ENCODE measurements at regions not wholly inside any gene's neighbourhood (a gene's known extent, or its start where the extent isn't known, plus 50 kb on each side); places are given as distances from the start of the nearest gene placed in this dataset.

DNA sequence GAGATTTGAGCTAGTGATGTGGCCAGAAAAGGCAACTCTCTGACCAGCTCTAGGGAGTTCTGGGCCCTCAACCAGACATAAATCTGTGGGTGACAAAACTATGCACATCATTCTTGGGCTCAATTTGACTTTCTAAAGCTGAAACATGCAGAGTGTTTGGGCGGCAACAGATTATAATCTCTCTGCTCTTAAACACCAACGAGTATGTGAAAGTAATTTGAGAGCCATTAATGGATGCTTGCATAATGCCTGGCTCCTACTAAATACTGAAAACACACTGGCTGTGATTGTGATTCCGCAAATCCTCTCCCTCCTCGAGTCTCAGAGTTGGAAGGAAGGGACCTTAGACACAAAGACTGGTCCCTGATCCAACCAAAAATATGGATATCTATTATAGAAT is 186.7 kb downstream of the UACA start:
- TF ChIP-seq CTCF (conservative IDR thresholded peaks at IDR 0.05; ENCODE audit: low read depth, low read length) = no peak
- TF ChIP-seq EZH2 (IDR thresholded peaks at IDR 0.05; ENCODE audit: borderline replicate concordance, low read depth, low read length, poor library complexity, severe bottlenecking) = no peak

Data from A673 (cell line).